Adrenal gland (tissue), 9 donors: ENCODE measurements at regions not wholly inside any gene's neighbourhood (a gene's known extent, or its start where the extent isn't known, plus 50 kb on each side); places are given as distances from the start of the nearest gene placed in this dataset.

Source experiments
- DNase-seq, 7 donors: peaks; one replicate each; pipeline ENCODE4 v3.0.0-alpha.2; 2019 to 2020
- H3K27ac ChIP-seq, 5 donors: fragments of 200-600 bp; sonication (generic) in 4 of 5; 1 replicate in 3 of 5; 2 replicates in 2 of 5; pipeline versions ENCODE4 v1.5.1 to v1.8.0; 2016 to 2020; ENCODE audit warnings: mild to moderate bottlenecking in 1 of 5
- H3K27me3 ChIP-seq: fragments of 200-600 bp; 2 replicates; pipeline ENCODE4 v1.8.0; 2021
- H3K36me3 ChIP-seq, 2 donors: fragments of 200-600 bp; replicated peaks in 1 of 2; 1 replicate in 1 of 2; 2 replicates in 1 of 2; pipeline versions ENCODE4 v1.5.1 to v1.8.0; 2018 to 2022
- H3K4me1 ChIP-seq, 2 donors: fragments of 200-600 bp; replicated peaks in 1 of 2; 1 replicate in 1 of 2; 2 replicates in 1 of 2; pipeline versions ENCODE4 v1.5.1 to v1.8.0; 2018 to 2021
- H3K4me3 ChIP-seq, 4 donors: fragments of 200-600 bp; sonication (generic) in 3 of 4; one replicate each; pipeline ENCODE4 v1.5.1; 2016 to 2018
- H3K9me3 ChIP-seq, 3 donors: fragments of 200-600 bp; sonication (generic) in 1 of 3; replicated peaks in 1 of 3; 1 replicate in 2 of 3; 2 replicates in 1 of 3; pipeline versions ENCODE4 v1.5.1 to v1.8.0; 2016 to 2021
- POLR2A ChIP-seq, 2 donors: fragments of 450-650 bp; IDR thresholded peaks; one replicate each; pipeline ENCODE4 v1.6.1; 2017; ENCODE audit warnings: antibody characterized with exemption in 2 of 2, mild to moderate bottlenecking in 2 of 2, moderate library complexity in 1 of 2
- WGBS, 4 donors: extraction: QIAGEN DNeasy Blood & Tissue Kit in 2 of 4; methylation state at CpG; one replicate each; pipeline versions ENCODE4 v1.1.5 to v1.1.7; 2013 to 2017; 5-methylcytosine and 5-hydroxymethylcytosine counted together
- intact Hi-C, 2 donors: fragments of 100-400 bp; cut with DNase I; formaldehyde crosslinking; loops; one replicate each; pipeline versions ENCODE4 v1.14.1 to v1.15.0; 2022 to 2023
- TF ChIP-seq, protein P1 (sequence below), 6 experiments: fragments of 450-650 bp in 4 of 6; fragments of 200-600 bp in 2 of 6; sonication (generic) in 1 of 6; IDR thresholded peaks; 1 replicate in 5 of 6; 2 replicates in 1 of 6; pipeline versions ENCODE4 v1.5.1 to v1.8.0; 2016 to 2021; ENCODE audit warnings: antibody characterized with exemption in 6 of 6, mild to moderate bottlenecking in 2 of 6, moderate library complexity in 1 of 6
- donor health status: healthy with polysubstance abuse.
- donor health status: Bipolar disorder and iron deficiency.
- donor health status: DM: yes; HTN: yes; CAD: no.
- donor health status: DM: no; HTN: no; CAD: no.
- donor health status: DM: no; HTN: no; CAD: no.

GRCh38 chr1:195831789-195832188 lies 776.5 kb downstream of the KCNT2 start:
- no peak overlapping the region for H3K4me3 ChIP-seq
- intact Hi-C loops = no loop called here

DNA sequence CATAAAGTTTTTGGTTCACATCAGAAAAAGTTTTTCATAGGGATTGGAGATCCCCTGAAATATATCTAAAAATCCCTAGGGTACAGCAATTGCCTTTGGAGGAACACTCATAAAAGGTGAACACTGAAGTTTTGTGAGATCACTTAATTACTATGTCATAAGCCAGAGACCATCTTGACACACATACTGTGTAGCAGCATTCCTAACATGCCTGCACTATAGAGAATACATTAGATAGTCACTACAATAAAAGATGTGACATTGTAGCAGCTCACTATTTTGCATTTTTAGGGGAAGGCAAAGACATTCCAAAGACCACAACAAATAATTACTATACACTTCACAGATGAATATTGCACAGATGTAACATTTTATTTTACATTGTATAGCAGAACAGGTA lies 779.9 kb downstream of the KCNT2 start:
- no peak for TF ChIP-seq POLR2A (IDR thresholded peaks at IDR 0.05)
- TF ChIP-seq, protein P1, sequence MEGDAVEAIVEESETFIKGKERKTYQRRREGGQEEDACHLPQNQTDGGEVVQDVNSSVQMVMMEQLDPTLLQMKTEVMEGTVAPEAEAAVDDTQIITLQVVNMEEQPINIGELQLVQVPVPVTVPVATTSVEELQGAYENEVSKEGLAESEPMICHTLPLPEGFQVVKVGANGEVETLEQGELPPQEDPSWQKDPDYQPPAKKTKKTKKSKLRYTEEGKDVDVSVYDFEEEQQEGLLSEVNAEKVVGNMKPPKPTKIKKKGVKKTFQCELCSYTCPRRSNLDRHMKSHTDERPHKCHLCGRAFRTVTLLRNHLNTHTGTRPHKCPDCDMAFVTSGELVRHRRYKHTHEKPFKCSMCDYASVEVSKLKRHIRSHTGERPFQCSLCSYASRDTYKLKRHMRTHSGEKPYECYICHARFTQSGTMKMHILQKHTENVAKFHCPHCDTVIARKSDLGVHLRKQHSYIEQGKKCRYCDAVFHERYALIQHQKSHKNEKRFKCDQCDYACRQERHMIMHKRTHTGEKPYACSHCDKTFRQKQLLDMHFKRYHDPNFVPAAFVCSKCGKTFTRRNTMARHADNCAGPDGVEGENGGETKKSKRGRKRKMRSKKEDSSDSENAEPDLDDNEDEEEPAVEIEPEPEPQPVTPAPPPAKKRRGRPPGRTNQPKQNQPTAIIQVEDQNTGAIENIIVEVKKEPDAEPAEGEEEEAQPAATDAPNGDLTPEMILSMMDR (IDR thresholded peaks at IDR 0.05) = no peak
- intact Hi-C loops = no loop called here
- DNase-seq = no peak
- H3K4me1 ChIP-seq = no peaks in the 10 kb centered on the region
- H3K9me3 ChIP-seq = no peaks in the 10 kb centered on the region
- H3K27me3 ChIP-seq = no peaks in the 10 kb centered on the region
- H3K27ac ChIP-seq = no peak overlapping the region
- no peaks in the 10 kb centered on the region for H3K36me3 ChIP-seq
- no peak overlapping the region for H3K4me3 ChIP-seq

More at GRCh38 chr1:195831789-195832188, 776.5 kb downstream of the KCNT2 start:
- 82 to 91% (median 87%) methylated on average over 4 of the region's 4 CpGs for WGBS, 4 donors
- Histone ChIP-seq H3K9me3 (no peaks in the 10 kb centered on the region), H3K4me1 (no peaks in the 10 kb centered on the region), H3K27ac (no peak overlapping the region), H3K36me3 (no peaks in the 10 kb centered on the region), H3K27me3 (no peaks in the 10 kb centered on the region)
- no peak for DNase-seq
- TF ChIP-seq POLR2A (IDR thresholded peaks at IDR 0.05) = no peak
- TF ChIP-seq, protein P1 (IDR thresholded peaks at IDR 0.05) = no peak

GRCh38 chr1:195820925-195821324 lies 787.3 kb downstream of the KCNT2 start:
- Histone ChIP-seq H3K27ac (no peak overlapping the region), H3K4me3 (no peak overlapping the region), H3K9me3 (no peaks in the 10 kb centered on the region), H3K36me3 (no peaks in the 10 kb centered on the region), H3K27me3 (no peaks in the 10 kb centered on the region), H3K4me1 (no peaks in the 10 kb centered on the region)
- no peak for DNase-seq
- WGBS, 4 donors = 86 to 92% (median 89%) methylated on average over 3 of the region's 3 CpGs
- intact Hi-C loops = no loop called here
- no peak for TF ChIP-seq POLR2A (IDR thresholded peaks at IDR 0.05)
- TF ChIP-seq, protein P1 (IDR thresholded peaks at IDR 0.05) = no peak

- TF ChIP-seq POLR2A (IDR thresholded peaks at IDR 0.05) = no peak
- TF ChIP-seq, protein P1 (IDR thresholded peaks at IDR 0.05) = no peak
- DNase-seq = no peak
- H3K4me3 ChIP-seq = no peak overlapping the region
- intact Hi-C loops = no loop called here
- 52 to 68% (median 59%) methylated on average over 2 of the region's 2 CpGs for WGBS, 4 donors
- no peak overlapping the region for H3K27ac ChIP-seq
- no peaks in the 10 kb centered on the region for H3K27me3 ChIP-seq
- H3K4me1 ChIP-seq = no peaks in the 10 kb centered on the region
- no peaks in the 10 kb centered on the region for H3K9me3 ChIP-seq
- H3K36me3 ChIP-seq = no peaks in the 10 kb centered on the region
These were observed 802.2 kb downstream of the KCNT2 start for GRCh38 chr1:195806060-195806459.
